Stimulated activated CD4-positive, alpha-beta T cell treated with anti-CD3 and anti-CD28 coated beads, Interleukin-12 subunit alpha, Interleukin-12 subunit beta, amount 100 ng/mL, for 24 hours (primary cell): ENCODE measurements at regions not wholly inside any gene's neighbourhood (a gene's known extent, or its start where the extent isn't known, plus 50 kb on each side); places are given as distances from the start of the nearest gene placed in this dataset.

Source experiments
- DNase-seq, 2 experiments: peaks; one replicate each; pipeline ENCODE4 v3.0.0-alpha.2; 2020; ENCODE audit warnings: low read depth in 2 of 2

DNA sequence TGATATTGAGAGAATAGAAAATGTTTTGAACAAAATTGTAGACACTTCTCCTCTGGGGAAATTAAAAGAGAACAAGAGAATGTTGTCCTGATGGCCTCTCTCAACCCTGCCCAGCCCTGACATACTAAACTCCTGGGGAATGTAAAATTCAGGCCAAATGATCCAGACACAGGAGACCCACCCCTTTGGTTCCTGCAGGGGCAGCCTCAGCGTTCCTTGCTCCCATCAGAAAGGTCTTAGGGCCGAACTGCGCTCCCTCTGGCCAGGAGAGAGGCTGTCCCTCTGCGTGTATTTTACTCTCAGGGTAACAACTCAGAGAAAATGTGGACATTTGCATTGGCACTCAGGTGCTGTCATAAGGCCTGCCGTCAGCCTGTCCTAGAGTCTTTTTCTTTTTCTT lies 616.3 kb upstream of the KLF4 start:
- DNase-seq, result no peak

DNA sequence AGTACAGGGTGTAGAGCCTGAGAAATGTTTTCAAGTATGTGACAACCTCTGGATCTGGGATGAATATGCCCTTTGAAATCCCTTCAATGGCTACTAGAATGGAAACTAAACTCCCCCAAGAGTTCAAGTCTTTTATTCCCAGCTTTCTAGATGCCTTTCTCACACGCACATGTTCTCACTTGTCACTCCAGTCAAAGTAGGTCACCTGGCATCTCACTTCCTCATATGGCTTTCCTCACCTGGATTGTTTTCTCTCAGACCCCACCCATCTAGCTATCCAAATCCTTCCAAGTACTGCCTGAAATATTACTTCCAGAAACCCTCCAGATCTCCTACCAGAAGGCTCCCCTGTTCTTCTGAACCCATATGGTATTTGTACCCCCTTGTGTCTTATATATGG lies 615.4 kb upstream of the KLF4 start:
- DNase-seq, result no peak

DNA sequence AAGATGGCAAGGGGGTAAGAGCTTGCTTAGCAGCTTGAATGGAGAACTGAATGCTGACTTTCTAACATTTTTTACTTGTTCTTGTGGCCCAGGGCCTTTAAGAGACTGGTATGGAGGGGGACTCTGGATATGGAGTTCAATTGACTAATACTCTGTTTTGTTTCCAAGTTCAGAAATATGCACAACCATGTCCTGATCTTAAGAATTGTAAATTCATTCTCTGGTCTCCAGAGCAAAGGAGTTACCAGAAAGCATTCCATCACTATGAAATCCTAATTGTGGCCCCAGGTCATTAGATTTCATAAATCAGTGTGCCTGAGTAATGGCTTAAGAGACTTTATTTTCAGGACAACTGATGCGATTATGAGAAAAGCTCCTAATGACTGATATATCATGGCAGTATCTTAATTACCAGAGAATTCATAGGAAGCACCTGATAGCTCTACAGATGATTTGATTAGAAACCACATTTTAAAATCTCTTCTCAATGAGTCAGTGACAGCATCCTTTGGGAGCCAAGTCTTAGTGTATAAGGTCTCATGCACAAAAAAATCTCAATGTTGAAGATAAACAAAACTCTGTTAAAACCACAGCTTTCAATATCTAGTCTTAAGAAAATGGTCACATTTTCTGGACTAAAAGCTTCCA lies 613.6 kb upstream of the KLF4 start:
- DNase-seq, result no peak

DNA sequence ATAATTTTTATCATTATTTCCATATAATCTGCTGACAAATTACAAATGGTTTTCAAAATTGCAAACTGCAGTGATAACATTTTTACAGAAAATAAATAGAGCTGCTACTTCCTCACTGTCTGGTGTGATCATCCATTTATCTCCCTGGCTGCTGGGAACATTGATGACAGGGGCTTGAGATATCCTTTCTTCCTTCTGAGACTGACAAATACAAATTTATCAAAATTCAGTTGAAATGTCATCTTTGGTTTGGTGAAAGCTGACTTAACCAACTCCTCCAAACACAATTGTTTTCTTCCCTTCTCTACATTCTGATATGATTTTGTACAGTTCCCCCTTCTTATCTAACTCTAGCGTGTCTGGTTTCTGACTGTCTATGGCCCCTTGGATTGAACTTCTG lies 611.8 kb upstream of the KLF4 start:
- DNase-seq, result no peak

DNA sequence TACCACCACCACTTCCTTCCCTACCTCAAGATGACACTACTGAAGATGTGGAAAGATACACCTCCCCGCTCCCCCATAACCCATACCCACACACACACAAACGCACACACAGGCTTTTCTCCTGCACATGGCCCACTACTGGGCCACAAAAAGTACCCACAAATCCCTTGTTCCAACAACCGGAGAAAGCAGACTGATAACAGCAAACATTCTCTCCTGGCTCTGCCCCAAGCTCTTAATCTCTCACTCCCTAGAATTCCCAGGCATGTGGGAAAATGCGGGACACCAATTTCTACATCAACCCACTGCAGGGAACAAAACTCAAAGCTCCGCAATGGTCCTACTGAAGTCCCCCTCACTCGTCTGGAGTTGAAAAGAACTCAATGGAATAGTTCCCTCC lies 611.0 kb upstream of the KLF4 start:
- no peak for DNase-seq

DNA sequence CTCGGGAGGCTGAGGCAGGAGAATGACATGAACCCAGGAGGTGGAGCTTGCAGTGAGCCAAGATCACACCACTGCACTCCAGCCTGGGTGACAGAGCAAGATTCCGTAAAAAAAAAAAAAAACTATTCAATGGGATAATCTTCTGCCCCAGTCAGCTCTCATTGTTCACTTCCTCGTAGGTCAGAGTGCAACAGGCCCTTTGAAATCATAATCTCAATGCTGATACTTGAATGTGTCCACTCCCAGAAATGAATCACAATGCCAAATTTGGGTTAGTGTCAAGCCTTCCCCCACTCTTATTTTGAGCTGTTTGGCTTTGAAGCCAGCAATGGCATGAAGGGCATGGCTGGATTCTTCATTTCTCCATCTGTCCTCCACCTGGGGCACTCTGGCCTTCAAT lies 610.3 kb upstream of the KLF4 start:
- no peak for DNase-seq

DNA sequence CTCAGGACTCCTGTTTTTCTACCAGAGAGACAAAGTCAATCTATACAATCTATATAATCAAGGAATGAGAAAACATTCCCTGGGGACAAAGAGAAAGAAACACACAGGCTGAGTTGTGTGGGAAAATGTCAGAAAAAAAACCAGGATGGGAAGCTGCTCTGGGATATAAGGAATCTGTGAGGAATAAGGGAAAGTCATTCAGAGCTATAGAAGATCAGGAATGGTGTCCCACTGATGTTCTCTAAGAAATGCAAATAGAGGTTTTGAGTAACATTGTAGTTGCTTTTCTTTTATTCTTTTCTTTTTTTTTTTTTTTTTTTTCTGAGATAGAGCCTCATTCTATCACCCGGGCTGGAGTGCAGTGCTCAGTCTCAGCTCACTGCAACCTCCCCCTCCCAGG lies 605.9 kb upstream of the KLF4 start:
- DNase-seq, result no peak

DNA sequence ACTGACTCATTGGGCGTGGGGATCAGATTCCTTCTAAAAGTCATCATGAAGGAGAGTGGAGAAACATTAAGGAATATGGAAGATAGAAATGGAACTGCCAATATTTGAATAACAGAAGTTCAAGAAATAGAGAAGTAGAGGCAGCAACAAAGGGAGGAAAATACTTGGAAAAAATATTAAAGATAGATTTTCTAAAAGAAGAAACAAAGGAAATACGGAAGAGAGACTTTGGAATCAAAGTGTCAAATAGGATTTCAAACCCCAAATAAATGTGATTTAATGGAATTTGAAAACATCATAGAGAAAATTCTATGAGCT lies 605.1 kb upstream of the KLF4 start:
- no peak for DNase-seq

DNA sequence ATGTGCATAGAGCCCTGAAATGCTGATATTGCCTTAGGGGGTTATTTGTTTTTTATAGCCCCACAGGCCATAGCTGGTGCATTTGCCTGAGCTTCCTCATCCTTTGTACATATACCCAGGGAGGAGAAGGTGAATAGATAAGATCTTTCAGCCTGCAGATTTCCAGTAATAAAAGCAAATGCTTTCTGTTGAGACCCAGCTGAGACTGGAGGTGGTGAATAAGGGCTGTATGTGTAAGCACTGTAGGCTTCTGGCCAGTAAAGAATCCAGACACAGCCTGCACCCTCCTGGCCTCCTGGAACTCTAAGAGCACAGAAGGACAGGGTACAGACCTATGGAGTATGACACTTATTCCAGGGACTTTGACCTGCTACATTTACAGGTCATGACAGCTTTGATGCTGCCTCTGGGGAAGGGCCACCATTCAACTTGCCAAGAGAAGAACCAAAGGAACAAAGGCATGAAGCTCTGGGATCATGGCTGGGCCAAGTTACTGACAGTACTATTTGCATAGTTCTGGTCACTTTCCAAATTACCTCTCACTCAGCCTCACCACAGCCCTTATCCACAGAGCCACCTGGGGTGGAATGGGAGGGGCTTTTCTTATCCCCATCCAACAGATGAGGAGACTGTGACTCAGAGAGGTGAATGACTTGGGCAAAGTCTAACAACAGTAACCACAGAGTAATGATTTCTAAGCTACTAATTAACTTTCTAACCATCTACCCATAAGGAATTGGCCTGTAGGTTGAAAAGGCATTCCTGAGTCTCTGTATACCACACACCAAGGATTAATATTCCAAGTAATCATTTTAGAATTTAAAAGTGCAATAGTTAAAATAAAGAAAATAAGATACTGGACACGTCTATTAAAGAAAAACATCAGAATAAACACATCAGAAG lies 604.5 kb upstream of the KLF4 start:
- DNase-seq, result no peak

DNA sequence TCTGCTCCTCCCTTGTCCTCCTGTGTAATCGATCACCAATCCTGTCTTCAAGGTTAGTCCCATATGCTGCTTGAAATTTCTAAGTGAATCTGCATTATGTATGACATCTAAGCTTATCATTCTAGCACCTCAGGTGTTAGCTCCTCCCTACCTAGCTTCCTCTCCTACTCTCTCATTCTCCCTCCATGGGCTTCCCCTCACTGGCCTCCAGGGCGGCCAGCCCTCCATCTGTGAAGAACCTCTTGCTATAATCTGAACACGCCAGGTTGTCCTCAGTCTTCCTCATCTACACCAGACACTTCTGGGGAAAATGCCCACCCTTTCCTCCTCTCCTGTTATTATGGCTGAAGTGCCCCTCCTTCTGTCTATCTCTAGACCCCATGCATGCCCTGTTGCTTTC lies 599.3 kb upstream of the KLF4 start:
- no peak for DNase-seq

DNA sequence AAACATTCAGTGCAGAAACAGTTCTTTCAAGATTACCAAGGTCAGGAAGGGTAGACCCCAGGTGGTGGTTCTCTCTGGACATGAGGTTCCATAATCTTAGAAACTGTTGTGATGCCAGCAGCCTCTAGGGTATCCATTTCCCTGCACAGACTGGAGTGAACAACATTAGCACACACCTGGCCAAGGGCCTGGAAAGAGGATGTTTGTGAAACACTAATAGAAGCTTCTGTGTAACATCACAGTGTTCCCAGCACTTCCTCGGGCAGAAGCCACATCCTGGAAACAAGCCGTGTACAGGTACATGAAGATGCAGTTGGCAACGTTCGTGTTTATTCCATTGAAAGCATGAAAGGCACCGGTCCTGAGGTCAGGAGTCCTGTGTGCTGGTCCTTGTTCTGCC lies 598.2 kb upstream of the KLF4 start:
- DNase-seq, result no peak

DNA sequence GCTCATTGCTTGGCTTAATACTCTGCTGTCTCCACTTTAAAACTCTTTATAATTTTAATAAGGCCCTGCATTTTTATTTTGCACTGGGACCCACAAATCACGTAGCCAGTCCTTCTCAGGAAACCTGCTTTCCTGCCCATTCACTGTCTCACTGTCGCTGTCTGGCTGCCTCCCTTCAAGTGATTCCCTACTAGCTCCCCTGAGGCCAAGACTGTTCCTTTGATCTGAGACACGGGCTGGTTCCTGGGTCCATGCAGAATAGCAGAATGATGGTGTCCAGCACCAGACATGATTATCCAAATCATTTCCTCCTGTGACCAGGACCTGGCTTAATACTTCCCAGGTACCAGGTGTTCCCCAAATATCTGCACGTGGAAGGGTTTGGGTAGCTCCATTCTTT lies 597.1 kb upstream of the KLF4 start:
- DNase-seq, result no peak

DNA sequence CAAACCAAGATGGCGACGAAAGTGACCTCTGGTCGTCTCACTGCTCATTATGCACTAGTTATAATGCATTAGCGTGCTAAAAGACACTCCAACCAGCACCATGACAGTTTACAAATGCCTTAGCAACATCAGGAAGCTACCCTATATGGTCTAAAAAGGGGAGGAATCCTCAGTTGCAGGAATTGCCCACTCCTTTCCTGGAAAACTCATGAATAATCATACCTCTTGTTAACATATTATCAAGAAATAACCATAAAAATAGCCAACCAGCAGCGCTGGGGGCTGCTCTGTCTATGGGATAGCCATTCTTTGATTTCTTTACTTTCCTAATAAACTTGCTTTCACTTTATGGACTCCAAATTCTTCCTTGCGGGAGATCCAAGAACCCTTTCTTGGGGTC lies 595.7 kb upstream of the KLF4 start:
- DNase-seq, result no peak

DNA sequence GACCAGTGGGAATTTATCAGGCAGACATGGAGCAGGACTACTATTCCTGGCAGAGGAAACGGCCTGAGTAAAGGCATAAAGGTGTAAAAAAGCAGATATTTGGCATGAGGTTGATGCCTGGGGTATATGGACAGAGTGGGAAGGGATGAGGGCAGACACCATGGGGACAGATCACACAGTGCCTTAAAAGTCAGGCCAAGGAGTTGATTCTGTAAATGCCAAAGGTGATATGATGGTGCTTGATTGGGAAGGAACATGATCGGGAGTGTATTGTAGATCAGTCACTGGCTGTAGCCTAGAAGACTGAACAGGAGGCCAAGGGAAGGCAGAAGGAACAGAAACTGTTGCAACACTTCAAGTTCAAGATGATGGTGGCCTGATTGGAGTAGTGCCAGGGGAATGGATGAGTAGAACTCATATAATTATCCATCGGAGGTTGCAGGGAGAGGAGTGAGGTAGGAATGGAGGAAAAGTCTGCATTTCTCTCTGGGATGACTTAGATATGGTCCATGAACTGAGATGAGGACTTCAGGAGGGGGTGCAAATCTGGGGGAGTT lies 594.3 kb upstream of the KLF4 start:
- DNase-seq, result no peak

DNA sequence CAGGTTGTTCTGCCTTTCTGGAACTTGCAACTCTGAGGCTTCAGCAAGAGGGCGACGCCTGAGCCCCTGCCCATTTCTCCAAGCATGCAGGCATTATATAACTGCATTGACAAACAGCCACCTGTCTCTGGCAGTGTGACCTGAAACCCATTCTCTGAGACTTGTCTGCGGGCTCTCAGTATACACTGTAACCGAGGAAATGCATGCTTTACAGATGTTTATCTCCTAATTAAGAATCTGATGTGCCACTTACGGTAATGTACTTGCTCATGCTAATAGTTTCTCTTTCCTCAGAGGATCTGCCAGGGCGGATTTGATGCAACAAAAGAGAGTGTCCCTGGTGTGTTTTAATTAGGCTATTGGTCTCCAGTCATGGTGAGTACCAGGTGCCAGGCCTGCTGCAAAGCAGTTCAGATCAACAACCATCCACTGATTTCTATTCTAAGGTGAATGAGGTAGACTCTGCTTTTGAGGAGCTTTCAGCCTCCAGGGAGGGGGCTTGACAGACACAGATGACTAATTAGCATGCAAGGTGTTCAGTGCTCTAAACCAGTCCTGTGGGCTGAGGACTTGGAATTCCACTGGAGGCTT lies 593.7 kb upstream of the KLF4 start:
- no peak for DNase-seq

DNA sequence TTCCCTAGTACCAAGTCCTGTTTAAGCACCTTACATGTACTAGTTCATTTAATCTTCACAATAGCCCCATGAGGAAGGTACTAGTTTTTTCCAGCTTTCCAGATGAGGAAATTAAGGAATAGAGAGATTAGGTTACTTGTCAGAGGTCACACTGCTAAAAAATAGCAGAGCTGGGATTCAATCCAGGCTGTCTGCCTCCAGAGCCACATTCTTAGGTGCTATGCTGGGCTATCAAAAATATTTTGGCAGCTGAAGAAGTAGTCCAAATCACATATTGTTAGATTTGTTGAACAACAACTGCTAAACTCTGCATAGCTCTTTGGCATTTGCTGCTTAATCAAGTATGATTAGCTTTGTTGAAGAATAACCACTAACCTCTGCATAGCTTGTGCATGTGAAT lies 591.5 kb upstream of the KLF4 start:
- DNase-seq, result no peak

DNA sequence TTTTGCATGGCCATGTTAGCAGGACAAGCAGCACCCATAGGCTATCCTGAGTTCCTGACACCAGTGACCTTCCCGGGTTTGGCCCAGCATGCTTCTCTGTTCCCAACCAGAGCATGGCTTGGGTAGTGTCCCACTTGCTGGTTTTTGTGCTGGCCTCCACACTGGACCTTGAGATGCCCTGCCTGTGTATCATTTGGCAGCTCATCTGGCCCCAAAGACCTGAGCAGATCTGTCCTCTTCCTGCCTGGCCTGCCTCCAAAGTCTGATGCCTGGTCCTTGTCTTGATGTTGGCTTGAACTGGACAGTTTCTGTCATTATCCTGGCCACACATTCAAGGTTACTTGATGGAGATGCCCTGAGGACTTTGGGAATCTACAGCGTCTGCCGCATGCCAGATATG lies 590.7 kb upstream of the KLF4 start:
- no peak for DNase-seq

DNA sequence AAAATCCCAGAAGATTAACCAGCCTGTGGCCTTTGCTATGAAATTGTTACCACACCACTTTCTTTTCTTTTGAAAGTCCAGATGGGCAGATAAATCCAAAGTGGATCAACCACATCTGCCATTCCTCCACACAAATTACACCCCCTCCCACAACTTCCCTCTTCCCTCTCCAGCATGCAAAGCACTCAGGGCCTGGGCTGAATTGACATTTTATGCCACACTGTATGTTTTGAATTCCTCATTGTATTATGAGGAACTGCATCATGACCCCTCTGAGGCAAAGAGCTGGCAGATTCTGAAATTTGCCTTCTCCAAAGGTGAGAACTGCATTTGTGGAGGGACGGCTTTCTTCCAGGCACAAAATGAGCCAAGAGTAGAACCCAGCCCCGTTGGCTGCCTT lies 589.2 kb upstream of the KLF4 start:
- DNase-seq, result no peak

DNA sequence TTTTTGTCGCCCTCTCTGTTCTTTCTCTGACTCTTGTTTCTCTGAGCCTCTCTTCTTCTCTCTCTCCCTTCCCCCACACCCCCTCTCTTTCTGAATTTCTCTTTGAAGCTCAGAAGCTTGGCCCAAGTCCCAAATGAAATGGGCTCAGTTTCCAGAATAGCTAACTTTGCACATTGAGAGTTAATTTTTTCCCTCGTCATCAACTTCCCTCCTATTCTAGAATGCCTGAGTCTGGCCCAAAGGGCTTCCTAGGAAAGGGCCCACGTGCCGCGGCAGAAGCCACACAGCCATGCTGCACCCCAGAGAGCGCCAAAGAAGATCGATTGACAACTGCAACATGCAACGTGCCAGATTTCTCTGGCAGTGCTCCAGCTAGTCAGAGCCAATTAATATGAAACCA lies 588.8 kb upstream of the KLF4 start:
- no peak for DNase-seq

DNA sequence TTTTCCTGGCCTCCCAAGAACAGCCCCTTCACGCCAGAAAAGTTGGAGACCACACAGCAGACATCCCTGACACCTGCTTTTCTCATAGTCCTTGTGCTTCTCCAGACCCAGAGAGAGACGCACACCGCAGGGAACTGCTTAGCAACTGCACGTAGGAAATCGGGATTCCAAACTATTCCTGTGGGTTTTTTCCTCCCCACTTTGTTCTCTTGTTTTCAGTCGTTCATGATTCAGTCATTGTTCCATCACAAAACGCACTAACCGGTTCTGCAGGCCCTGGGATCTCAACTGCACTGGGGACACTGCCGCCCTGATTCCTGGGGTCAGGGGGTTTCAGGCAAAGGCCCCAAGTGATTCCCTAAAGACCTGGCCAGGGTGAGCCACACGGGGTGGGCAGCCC lies 588.0 kb upstream of the KLF4 start:
- no peak for DNase-seq

DNA sequence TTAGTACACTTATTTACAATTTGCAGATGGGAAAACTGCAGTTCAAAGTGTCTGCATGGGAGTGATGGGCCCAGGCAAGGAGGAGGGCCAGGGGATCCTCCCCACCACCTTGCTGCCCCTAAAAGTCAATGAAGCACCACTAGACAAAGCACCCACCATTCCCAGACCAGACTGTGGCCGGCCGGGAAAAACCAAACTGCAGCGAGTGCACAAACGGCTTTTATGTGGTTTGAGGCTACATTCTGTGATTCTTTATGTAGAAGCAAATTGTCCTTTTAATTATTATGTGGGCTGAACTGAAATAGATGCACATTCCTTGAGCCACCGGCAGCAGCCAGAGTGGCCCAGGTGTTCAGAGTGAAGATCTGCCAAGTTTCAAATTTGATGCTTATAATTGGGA lies 585.3 kb upstream of the KLF4 start:
- DNase-seq, result no peak

DNA sequence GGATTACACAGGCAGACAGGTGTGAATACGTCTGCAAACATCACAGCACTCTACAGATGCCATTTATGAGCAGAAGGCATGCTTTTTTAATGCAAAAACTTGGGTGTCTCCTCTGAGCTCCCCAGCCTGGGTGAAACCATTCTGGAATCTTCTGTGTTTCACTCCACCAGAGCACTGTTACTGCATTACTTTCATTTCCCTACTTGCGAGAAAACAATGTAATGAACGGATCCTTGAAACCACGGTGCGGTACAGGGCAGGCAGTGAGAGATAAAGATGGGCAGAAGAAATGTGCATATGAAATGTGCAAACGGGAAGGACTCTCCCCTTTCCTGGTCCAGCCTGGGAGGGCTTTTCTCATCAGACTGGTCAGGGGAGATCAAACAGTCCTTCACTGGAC lies 584.3 kb upstream of the KLF4 start:
- no peak for DNase-seq

DNA sequence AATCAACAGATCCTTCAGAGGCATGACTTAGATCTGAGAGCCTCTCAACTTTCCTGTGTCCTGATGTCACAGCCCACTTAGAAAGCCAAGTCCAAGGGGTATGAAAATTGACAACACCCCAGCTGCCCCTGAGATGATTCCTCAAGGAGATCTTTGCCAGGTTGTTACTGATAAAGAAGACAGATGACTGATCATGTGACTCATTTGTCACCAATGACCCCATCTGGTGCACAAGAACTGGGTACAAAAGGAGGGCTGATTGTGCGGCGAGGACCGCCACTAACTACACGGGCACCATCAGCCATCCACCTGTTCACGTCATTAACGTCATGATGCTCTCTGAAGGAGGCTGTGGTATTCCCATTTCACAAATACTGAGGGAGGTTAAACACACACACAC lies 583.2 kb upstream of the KLF4 start:
- no peak for DNase-seq
